GM23338 (cell line): ENCODE measurements at regions not wholly inside any gene's neighbourhood (a gene's known extent, or its start where the extent isn't known, plus 50 kb on each side); places are given as distances from the start of the nearest gene placed in this dataset.
"Not testable (repeated sequence)": the region's sequence is repeated elsewhere in the genome, so short reads cannot be mapped to it uniquely, and the experiment has no call there.

Source experiments
- ATAC-seq: fragments of 200-7000 bp; cut with Tn5 transposase; 3 replicates; pipeline ENCODE4 v1.9.1; 2020
- DNase-seq: peaks from one replicate; pipeline ENCODE4 v3.0.0-alpha.2; 2015; ENCODE audit warnings: low spot score
- H2AFZ ChIP-seq: fragments of 200-600 bp; sonication (generic); 2 replicates; pipeline ENCODE4 v1.8.0; 2016; ENCODE audit warnings: antibody characterized with exemption, mild to moderate bottlenecking, moderate library complexity
- H3F3A ChIP-seq: fragments of 200-600 bp; sonication (generic); replicated peaks from 2 replicates; pipeline ENCODE4 v1.8.0; 2017; ENCODE audit warnings: antibody characterized with exemption, mixed run types, low read depth
- H3K27ac ChIP-seq: fragments of 200-600 bp; sonication (generic); 2 replicates; pipeline ENCODE4 v1.6.1; 2016; ENCODE audit warnings: low read depth
- H3K27me3 ChIP-seq: fragments of 200-600 bp; sonication (generic); 2 replicates; pipeline ENCODE4 v1.8.0; 2016; ENCODE audit warnings: mild to moderate bottlenecking, mixed run types, moderate library complexity; ENCODE audit not compliant: insufficient read depth
- H3K36me3 ChIP-seq: fragments of 200-600 bp; sonication (generic); 2 replicates; pipeline ENCODE4 v1.8.0; 2016; ENCODE audit warnings: mild to moderate bottlenecking; ENCODE audit not compliant: insufficient read depth
- H3K4me1 ChIP-seq: fragments of 200-600 bp; sonication (generic); 2 replicates; pipeline ENCODE4 v1.8.0; 2016; ENCODE audit warnings: mild to moderate bottlenecking, moderate library complexity; ENCODE audit not compliant: insufficient read depth
- H3K4me2 ChIP-seq: fragments of 200-600 bp; sonication (generic); 2 replicates; pipeline ENCODE4 v1.7.1; 2017; ENCODE audit warnings: mixed run types
- H3K4me3 ChIP-seq: fragments of 200-600 bp; sonication (generic); 2 replicates; pipeline ENCODE4 v1.6.1; 2016; ENCODE audit warnings: mixed run types
- H3K79me2 ChIP-seq: fragments of 200-600 bp; sonication (generic); replicated peaks from 2 replicates; pipeline ENCODE4 v1.8.0; 2017; ENCODE audit warnings: mild to moderate bottlenecking; ENCODE audit not compliant: insufficient read depth
- H3K9me2 ChIP-seq: fragments of 200-600 bp; sonication (generic); 2 replicates; pipeline ENCODE4 v1.8.0; 2017; ENCODE audit not compliant: insufficient read depth
- H4K20me1 ChIP-seq: fragments of 200-600 bp; sonication (generic); replicated peaks from 2 replicates; pipeline ENCODE4 v1.8.0; 2017; ENCODE audit warnings: mild to moderate bottlenecking; ENCODE audit not compliant: insufficient read depth
- H3K27ac Mint-ChIP-seq: 2 replicates; pipeline ENCODE4 v1.8.0; 2020; ENCODE audit warnings: inconsistent platforms, mild to moderate bottlenecking, moderate library complexity, mixed read lengths
- H3K27me3 Mint-ChIP-seq: 3 replicates; pipeline ENCODE4 v1.8.0; 2022; ENCODE audit warnings: low read depth, mild to moderate bottlenecking, moderate library complexity, mixed read lengths, inconsistent platforms; ENCODE audit not compliant: insufficient read depth, poor library complexity
- H3K36me3 Mint-ChIP-seq: 3 replicates; pipeline ENCODE4 v1.8.0; 2021; ENCODE audit warnings: low read depth, mild to moderate bottlenecking, inconsistent platforms, moderate library complexity, mixed read lengths
- H3K4me1 Mint-ChIP-seq: 3 replicates; pipeline ENCODE4 v1.8.0; 2020; ENCODE audit warnings: mild to moderate bottlenecking, inconsistent platforms, mixed read lengths
- H3K4me3 Mint-ChIP-seq: 3 replicates; pipeline ENCODE4 v1.8.0; 2021; ENCODE audit warnings: moderate library complexity, mild to moderate bottlenecking, inconsistent platforms, mixed read lengths
- H3K9me3 Mint-ChIP-seq: 3 replicates; pipeline ENCODE4 v1.8.0; 2020; ENCODE audit warnings: moderate library complexity, mild to moderate bottlenecking, inconsistent platforms, mixed read lengths
- EZH2 ChIP-seq: fragments of 200-600 bp; sonication (generic); IDR thresholded peaks from one replicate; pipeline ENCODE4 v1.8.0; 2017; ENCODE audit warnings: antibody characterized with exemption, mild to moderate bottlenecking, low read depth; ENCODE audit not compliant: unreplicated experiment
- EZH2phosphoT487 ChIP-seq: fragments of 200-600 bp; sonication (generic); IDR thresholded peaks from one replicate; pipeline ENCODE4 v1.8.1; 2018; ENCODE audit warnings: antibody characterized with exemption; ENCODE audit not compliant: unreplicated experiment
- JUNB ChIP-seq: IDR thresholded peaks from one replicate; pipeline ENCODE4 v1.6.1; 2016; ENCODE audit warnings: antibody characterized with exemption; ENCODE audit not compliant: unreplicated experiment
- NANOG ChIP-seq: IDR thresholded peaks from 2 replicates; pipeline ENCODE4 v1.6.1; 2016; ENCODE audit warnings: antibody characterized with exemption, borderline replicate concordance
- POLR2AphosphoS5 ChIP-seq: IDR thresholded peaks from 2 replicates; pipeline ENCODE4 v1.6.1; 2016; ENCODE audit warnings: antibody characterized with exemption, low read depth
- STAT1 ChIP-seq: IDR thresholded peaks from one replicate; pipeline ENCODE4 v1.6.1; 2016; ENCODE audit warnings: antibody characterized with exemption; ENCODE audit not compliant: unreplicated experiment
- TF ChIP-seq, protein P1 (sequence below): IDR thresholded peaks from one replicate; pipeline ENCODE4 v1.6.1; 2018; ENCODE audit warnings: antibody characterized with exemption; ENCODE audit not compliant: unreplicated experiment
- TF ChIP-seq, protein P2 (sequence below), 2 experiments: fragments of 200-600 bp in 1 of 2; sonication (generic) in 1 of 2; conservative IDR thresholded peaks; 2 replicates each; pipeline versions ENCODE4 v1.5.1 to v1.6.1; 2016 to 2017; ENCODE audit warnings: antibody characterized with exemption in 2 of 2, low read depth in 2 of 2, mild to moderate bottlenecking in 2 of 2, moderate library complexity in 1 of 2
- TF ChIP-seq, protein P3 (sequence below): IDR thresholded peaks from 2 replicates; pipeline ENCODE4 v1.6.1; 2016; ENCODE audit warnings: antibody characterized with exemption

DNA sequence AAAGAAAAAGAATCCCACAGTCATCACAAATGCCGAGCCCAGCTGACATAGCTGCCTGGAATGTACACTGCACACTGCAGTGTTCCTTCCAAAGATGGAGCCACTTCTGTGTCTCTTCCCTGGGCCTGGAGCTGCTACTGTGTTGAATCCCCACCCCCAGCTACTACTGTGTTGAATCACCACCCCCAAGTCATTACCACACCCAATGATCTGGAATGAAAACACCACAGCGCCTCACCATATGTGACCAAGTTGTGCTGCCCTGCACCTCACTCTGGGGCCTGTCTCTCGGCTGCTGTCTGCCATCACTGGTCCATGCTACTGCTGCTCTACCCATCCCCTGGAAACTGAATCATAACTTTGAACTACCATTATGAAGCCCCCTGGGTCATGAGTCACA is 861.2 kb downstream of the UQCRFS1 start (continued):
- TF ChIP-seq, protein P1, sequence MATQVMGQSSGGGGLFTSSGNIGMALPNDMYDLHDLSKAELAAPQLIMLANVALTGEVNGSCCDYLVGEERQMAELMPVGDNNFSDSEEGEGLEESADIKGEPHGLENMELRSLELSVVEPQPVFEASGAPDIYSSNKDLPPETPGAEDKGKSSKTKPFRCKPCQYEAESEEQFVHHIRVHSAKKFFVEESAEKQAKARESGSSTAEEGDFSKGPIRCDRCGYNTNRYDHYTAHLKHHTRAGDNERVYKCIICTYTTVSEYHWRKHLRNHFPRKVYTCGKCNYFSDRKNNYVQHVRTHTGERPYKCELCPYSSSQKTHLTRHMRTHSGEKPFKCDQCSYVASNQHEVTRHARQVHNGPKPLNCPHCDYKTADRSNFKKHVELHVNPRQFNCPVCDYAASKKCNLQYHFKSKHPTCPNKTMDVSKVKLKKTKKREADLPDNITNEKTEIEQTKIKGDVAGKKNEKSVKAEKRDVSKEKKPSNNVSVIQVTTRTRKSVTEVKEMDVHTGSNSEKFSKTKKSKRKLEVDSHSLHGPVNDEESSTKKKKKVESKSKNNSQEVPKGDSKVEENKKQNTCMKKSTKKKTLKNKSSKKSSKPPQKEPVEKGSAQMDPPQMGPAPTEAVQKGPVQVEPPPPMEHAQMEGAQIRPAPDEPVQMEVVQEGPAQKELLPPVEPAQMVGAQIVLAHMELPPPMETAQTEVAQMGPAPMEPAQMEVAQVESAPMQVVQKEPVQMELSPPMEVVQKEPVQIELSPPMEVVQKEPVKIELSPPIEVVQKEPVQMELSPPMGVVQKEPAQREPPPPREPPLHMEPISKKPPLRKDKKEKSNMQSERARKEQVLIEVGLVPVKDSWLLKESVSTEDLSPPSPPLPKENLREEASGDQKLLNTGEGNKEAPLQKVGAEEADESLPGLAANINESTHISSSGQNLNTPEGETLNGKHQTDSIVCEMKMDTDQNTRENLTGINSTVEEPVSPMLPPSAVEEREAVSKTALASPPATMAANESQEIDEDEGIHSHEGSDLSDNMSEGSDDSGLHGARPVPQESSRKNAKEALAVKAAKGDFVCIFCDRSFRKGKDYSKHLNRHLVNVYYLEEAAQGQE = no peak
- no peak for TF ChIP-seq EZH2
- no peak for TF ChIP-seq JUNB
- no peak for TF ChIP-seq NANOG
- TF ChIP-seq POLR2AphosphoS5 = no peak
- TF ChIP-seq, protein P2, sequence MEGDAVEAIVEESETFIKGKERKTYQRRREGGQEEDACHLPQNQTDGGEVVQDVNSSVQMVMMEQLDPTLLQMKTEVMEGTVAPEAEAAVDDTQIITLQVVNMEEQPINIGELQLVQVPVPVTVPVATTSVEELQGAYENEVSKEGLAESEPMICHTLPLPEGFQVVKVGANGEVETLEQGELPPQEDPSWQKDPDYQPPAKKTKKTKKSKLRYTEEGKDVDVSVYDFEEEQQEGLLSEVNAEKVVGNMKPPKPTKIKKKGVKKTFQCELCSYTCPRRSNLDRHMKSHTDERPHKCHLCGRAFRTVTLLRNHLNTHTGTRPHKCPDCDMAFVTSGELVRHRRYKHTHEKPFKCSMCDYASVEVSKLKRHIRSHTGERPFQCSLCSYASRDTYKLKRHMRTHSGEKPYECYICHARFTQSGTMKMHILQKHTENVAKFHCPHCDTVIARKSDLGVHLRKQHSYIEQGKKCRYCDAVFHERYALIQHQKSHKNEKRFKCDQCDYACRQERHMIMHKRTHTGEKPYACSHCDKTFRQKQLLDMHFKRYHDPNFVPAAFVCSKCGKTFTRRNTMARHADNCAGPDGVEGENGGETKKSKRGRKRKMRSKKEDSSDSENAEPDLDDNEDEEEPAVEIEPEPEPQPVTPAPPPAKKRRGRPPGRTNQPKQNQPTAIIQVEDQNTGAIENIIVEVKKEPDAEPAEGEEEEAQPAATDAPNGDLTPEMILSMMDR (conservative IDR thresholded peaks at IDR 0.05; ENCODE audit: low read depth in 2 of 2) = no peak
- TF ChIP-seq EZH2phosphoT487 = no peak
- TF ChIP-seq, protein P3, sequence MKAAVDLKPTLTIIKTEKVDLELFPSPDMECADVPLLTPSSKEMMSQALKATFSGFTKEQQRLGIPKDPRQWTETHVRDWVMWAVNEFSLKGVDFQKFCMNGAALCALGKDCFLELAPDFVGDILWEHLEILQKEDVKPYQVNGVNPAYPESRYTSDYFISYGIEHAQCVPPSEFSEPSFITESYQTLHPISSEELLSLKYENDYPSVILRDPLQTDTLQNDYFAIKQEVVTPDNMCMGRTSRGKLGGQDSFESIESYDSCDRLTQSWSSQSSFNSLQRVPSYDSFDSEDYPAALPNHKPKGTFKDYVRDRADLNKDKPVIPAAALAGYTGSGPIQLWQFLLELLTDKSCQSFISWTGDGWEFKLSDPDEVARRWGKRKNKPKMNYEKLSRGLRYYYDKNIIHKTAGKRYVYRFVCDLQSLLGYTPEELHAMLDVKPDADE = no peak

DNA sequence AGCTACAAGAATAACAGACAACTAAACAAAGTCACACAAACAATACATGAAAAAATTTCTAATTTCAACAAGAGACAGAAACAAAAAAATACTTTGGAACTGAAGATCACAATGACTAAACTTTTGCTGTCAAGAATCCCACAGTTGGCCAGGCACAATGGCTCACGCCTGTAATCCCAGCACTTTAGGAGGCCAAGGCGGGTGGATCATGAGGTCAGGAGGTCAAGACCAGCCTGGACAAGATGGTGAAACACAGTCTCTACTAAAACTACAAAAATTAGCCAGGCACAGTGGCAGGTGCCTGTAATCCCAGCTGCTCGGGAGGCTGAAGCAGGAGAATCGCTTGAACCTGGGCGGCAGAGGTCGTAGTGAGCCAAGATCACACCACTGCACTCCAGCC is 861.6 kb downstream of the UQCRFS1 start:
- not testable (repeated sequence) for ATAC-seq, H3K4me3 Mint-ChIP-seq, H3K27ac Mint-ChIP-seq, H3K4me1 Mint-ChIP-seq, H3K9me2 ChIP-seq, H3K4me1 ChIP-seq, H3F3A ChIP-seq, H3K36me3 Mint-ChIP-seq, H3K4me3 ChIP-seq, H3K79me2 ChIP-seq, H3K27me3 Mint-ChIP-seq, DNase-seq, H4K20me1 ChIP-seq, H2AFZ ChIP-seq, H3K36me3 ChIP-seq, H3K27ac ChIP-seq, H3K4me2 ChIP-seq, H3K27me3 ChIP-seq
- peaks cover 15% of the 10 kb centered on the region for H3K9me3 Mint-ChIP-seq

DNA sequence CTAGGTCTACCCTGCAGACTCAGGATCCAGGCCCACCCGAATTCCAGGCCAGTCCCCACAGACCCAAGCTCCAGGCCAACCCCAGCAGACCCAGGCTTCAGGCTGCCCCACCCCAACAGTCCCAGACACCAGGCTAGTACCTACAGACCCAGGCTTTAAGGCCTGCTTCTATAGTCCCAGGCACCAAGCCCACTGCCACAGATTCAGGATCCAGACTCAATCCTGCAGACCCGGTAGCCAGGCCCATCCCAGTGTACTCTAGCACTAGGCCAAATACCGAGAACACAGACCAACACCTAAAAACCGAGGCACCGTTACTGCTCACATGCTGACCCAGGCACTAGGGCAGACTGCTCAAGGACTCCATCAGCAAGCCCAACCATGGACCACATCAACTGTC is 862.3 kb downstream of the UQCRFS1 start:
- no peak for ATAC-seq
- Histone ChIP-seq H4K20me1 (no peaks in the 10 kb centered on the region), H3K4me2 (no peak overlapping the region), H3K4me3 (no peak overlapping the region), H3F3A (no peaks in the 10 kb centered on the region), H3K4me1 (no peaks in the 10 kb centered on the region), H2AFZ (no peak overlapping the region), H3K9me2 (0 out of 2 replicates have a peak, but pooled peaks cover 3% of the 10 kb centered on the region), H3K36me3 (no peaks in the 10 kb centered on the region), H3K27me3 (no peaks in the 10 kb centered on the region), H3K27ac (no peak overlapping the region), H3K79me2 (no peaks in the 10 kb centered on the region)
- no peak for DNase-seq
- H3K4me1 Mint-ChIP-seq = no peaks in the 10 kb centered on the region; the same call in 2 of the 3 replicates
- no peak overlapping the region for H3K4me3 Mint-ChIP-seq
- peaks cover 7% of the 10 kb centered on the region for H3K27me3 Mint-ChIP-seq
- TF ChIP-seq, protein P2 (conservative IDR thresholded peaks at IDR 0.05; ENCODE audit: low read depth in 2 of 2) = no peak
- TF ChIP-seq STAT1 = no peak
- no peak for TF ChIP-seq EZH2phosphoT487
- TF ChIP-seq NANOG = no peak
- H3K9me3 Mint-ChIP-seq = peaks cover 15% of the 10 kb centered on the region
- no peaks in the 10 kb centered on the region for H3K36me3 Mint-ChIP-seq
- no peak overlapping the region for H3K27ac Mint-ChIP-seq
